H9 (cell line): ENCODE measurements at regions not wholly inside any gene's neighbourhood (a gene's known extent, or its start where the extent isn't known, plus 50 kb on each side); places are given as distances from the start of the nearest gene placed in this dataset.

Source experiments
- DNase-seq: peaks from one replicate; pipeline ENCODE4 v3.0.0-alpha.2; 2017
- H2AFZ ChIP-seq: one replicate; pipeline ENCODE4 v1.6.1; 2013; ENCODE audit warnings: mild to moderate bottlenecking, low read length, control low read depth, moderate library complexity
- H2AK5ac ChIP-seq: 2 replicates; pipeline ENCODE4 v1.6.1; 2013; ENCODE audit warnings: low read length, control low read depth, mixed read lengths; ENCODE audit not compliant: insufficient read length
- H2BK120ac ChIP-seq: one replicate; pipeline ENCODE4 v1.6.1; 2013; ENCODE audit warnings: low read depth, mild to moderate bottlenecking, low read length, control low read depth, inconsistent platforms; ENCODE audit not compliant: poor library complexity, severe bottlenecking
- H2BK12ac ChIP-seq: 2 replicates; pipeline ENCODE4 v1.6.1; 2013; ENCODE audit warnings: low read length, control low read depth, mixed read lengths, low read depth; ENCODE audit not compliant: insufficient read length
- H2BK15ac ChIP-seq: 2 replicates; pipeline ENCODE4 v1.6.1; 2013; ENCODE audit warnings: low read depth, low read length, control low read depth
- H2BK20ac ChIP-seq: one replicate; pipeline ENCODE4 v1.6.1; 2013; ENCODE audit warnings: low read depth, mild to moderate bottlenecking, low read length, control low read depth, inconsistent platforms; ENCODE audit not compliant: poor library complexity, severe bottlenecking
- H2BK5ac ChIP-seq: 2 replicates; pipeline ENCODE4 v1.6.1; 2013; ENCODE audit warnings: low read length, control low read depth, mixed read lengths; ENCODE audit not compliant: insufficient read length
- H3K14ac ChIP-seq: 2 replicates; pipeline ENCODE4 v1.6.1; 2013; ENCODE audit warnings: low read length, control low read depth; ENCODE audit not compliant: insufficient read depth
- H3K18ac ChIP-seq: 2 replicates; pipeline ENCODE4 v1.6.1; 2013; ENCODE audit warnings: low read depth, mild to moderate bottlenecking, mixed read lengths, low read length, control low read depth; ENCODE audit not compliant: insufficient read length
- H3K23ac ChIP-seq: 2 replicates; pipeline ENCODE4 v1.6.1; 2013; ENCODE audit warnings: low read length, control low read depth, mixed read lengths, low read depth; ENCODE audit not compliant: insufficient read length
- H3K23me2 ChIP-seq: 2 replicates; pipeline ENCODE4 v1.6.1; 2013; ENCODE audit warnings: low read depth, mild to moderate bottlenecking, mixed read lengths, low read length, control low read depth; ENCODE audit not compliant: insufficient read length, poor library complexity, severe bottlenecking
- H3K27ac ChIP-seq: 2 replicates; pipeline ENCODE4 v1.5.1; 2013; ENCODE audit warnings: low read length, control low read depth, mixed read lengths, low read depth; ENCODE audit not compliant: insufficient read length
- H3K27me3 ChIP-seq: 2 replicates; pipeline ENCODE4 v1.6.1; 2013; ENCODE audit warnings: low read length, control low read depth, inconsistent platforms; ENCODE audit not compliant: insufficient read depth
- H3K4ac ChIP-seq: 2 replicates; pipeline ENCODE4 v1.6.1; 2013; ENCODE audit warnings: low read depth, mild to moderate bottlenecking, control low read depth, inconsistent platforms, low read length, moderate library complexity
- H3K4me1 ChIP-seq: 2 replicates; pipeline ENCODE4 v1.6.1; 2013; ENCODE audit warnings: low read length, control low read depth, inconsistent platforms; ENCODE audit not compliant: insufficient read depth
- H3K4me2 ChIP-seq: 2 replicates; pipeline ENCODE4 v1.6.1; 2013; ENCODE audit warnings: low read length, control low read depth, mixed read lengths; ENCODE audit not compliant: insufficient read length, insufficient read depth
- H3K56ac ChIP-seq: 2 replicates; pipeline ENCODE4 v1.6.1; 2013; ENCODE audit warnings: low read depth, mild to moderate bottlenecking, mixed read lengths, low read length, control low read depth; ENCODE audit not compliant: insufficient read length
- H3K79me1 ChIP-seq: 2 replicates; pipeline ENCODE4 v1.6.1; 2013; ENCODE audit warnings: low read depth, mild to moderate bottlenecking, moderate library complexity, low read length, control low read depth, inconsistent platforms; ENCODE audit not compliant: insufficient read depth, poor library complexity, severe bottlenecking
- H3K79me2 ChIP-seq: 2 replicates; pipeline ENCODE4 v1.6.1; 2013; ENCODE audit warnings: low read length, control low read depth, inconsistent platforms; ENCODE audit not compliant: insufficient read depth
- H3K9ac ChIP-seq: 2 replicates; pipeline ENCODE4 v1.6.1; 2013; ENCODE audit warnings: low read length, control low read depth, mixed read lengths; ENCODE audit not compliant: insufficient read length; ENCODE audit errors: extremely low read depth
- H3K9me3 ChIP-seq: one replicate; pipeline ENCODE4 v1.6.1; 2013; ENCODE audit warnings: low read depth, low read length, inconsistent platforms; ENCODE audit not compliant: control insufficient read depth
- H3T11ph ChIP-seq: one replicate; pipeline ENCODE4 v1.6.1; 2013; ENCODE audit warnings: mild to moderate bottlenecking, low read length, control low read depth, inconsistent platforms
- H4K20me1 ChIP-seq: one replicate; pipeline ENCODE4 v1.6.1; 2013; ENCODE audit not compliant: control insufficient read depth, insufficient read length, insufficient read depth
- H4K5ac ChIP-seq: 2 replicates; pipeline ENCODE4 v1.6.1; 2013; ENCODE audit warnings: low read depth, mild to moderate bottlenecking, mixed read lengths, low read length, control low read depth; ENCODE audit not compliant: insufficient read length
- H4K8ac ChIP-seq: replicated peaks from 2 replicates; pipeline ENCODE4 v1.6.1; 2013; ENCODE audit warnings: low read length, control low read depth, mixed read lengths, low read depth; ENCODE audit not compliant: insufficient read length
- H4K91ac ChIP-seq: 2 replicates; pipeline ENCODE4 v1.6.1; 2013; ENCODE audit warnings: low read depth, mild to moderate bottlenecking, moderate library complexity, mixed read lengths, low read length, control low read depth; ENCODE audit not compliant: insufficient read length
- H3K27ac Mint-ChIP-seq, 3 experiments: 2 replicates in 2 of 3; 3 replicates in 1 of 3; pipeline ENCODE4 v1.8.0; 2020 to 2021; ENCODE audit warnings: mixed read lengths in 3 of 3, mild to moderate bottlenecking in 1 of 3, moderate library complexity in 1 of 3
- H3K27me3 Mint-ChIP-seq: 2 replicates; pipeline ENCODE4 v1.8.0; 2021; ENCODE audit warnings: low read depth, mild to moderate bottlenecking, moderate library complexity, mixed read lengths
- H3K36me3 Mint-ChIP-seq, 3 experiments: 2 replicates in 2 of 3; 3 replicates in 1 of 3; pipeline ENCODE4 v1.8.0; 2020 to 2021; ENCODE audit warnings: low read depth in 3 of 3, mixed read lengths in 3 of 3; ENCODE audit not compliant: insufficient read depth in 1 of 3
- H3K4me1 Mint-ChIP-seq, 2 experiments: 2 replicates each; pipeline ENCODE4 v1.8.0; 2020; ENCODE audit warnings: mixed read lengths in 2 of 2
- H3K4me3 Mint-ChIP-seq, 2 experiments: 2 replicates in 1 of 2; 3 replicates in 1 of 2; pipeline ENCODE4 v1.8.0; 2020 to 2021; ENCODE audit warnings: mild to moderate bottlenecking in 2 of 2, mixed read lengths in 2 of 2, moderate library complexity in 1 of 2
- H3K9me3 Mint-ChIP-seq, 2 experiments: 2 replicates in 1 of 2; 3 replicates in 1 of 2; pipeline ENCODE4 v1.8.0; 2020; ENCODE audit warnings: mild to moderate bottlenecking in 2 of 2, mixed read lengths in 2 of 2, moderate library complexity in 1 of 2
- WGBS: extraction: QIAGEN DNeasy Blood & Tissue Kit; methylation state at CpG from one replicate; pipeline ENCODE4 v1.1.7; 2013; ENCODE audit warnings: missing lambda C conversion rate, low lambda C conversion rate, mixed read lengths; ENCODE audit not compliant: insufficient read length; ENCODE audit errors: extremely low coverage; 5-methylcytosine and 5-hydroxymethylcytosine counted together
- TF ChIP-seq, protein P1 (sequence below): fragments of 200-600 bp; sonication (generic); conservative IDR thresholded peaks from 3 replicates; pipeline ENCODE4 v1.8.0; 2021; ENCODE audit warnings: antibody characterized with exemption, mild to moderate bottlenecking

DNA sequence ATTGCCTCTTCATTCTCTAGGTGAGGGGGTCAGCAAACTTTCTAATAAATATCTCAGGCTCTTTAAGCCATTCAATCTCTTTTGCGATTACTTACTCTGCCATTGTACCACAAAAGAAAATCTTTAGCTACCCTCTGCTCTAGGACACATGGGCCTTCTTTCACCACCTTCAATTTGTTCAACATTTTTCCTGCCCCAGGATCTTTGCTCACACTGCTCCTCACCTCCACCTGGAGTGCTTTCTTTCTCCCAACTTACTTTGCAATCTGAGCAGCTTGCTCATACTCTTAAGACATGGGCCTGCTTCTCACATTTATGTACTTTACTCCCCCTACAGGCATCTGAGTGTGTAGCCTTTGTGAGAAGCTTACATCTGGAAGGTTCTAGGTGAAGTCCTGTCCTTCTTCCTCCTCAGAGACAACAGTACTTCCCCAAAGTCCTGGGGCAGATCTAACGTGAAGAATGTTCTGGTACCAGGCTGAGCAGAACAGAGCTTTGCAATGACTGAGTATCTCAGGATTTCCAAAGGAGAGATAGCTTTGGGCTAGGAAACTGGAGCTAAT lies 55.0 kb upstream of the PRDM5 start:
- Histone ChIP-seq H2BK15ac (no peak overlapping the region), H3K9me3 (no peaks in the 10 kb centered on the region), H2BK20ac (no peak overlapping the region), H3K4me1 (no peaks in the 10 kb centered on the region), H3K4ac (no peak overlapping the region), H3K18ac (no peak overlapping the region), H3K4me2 (no peak overlapping the region), H2BK12ac (no peak overlapping the region), H3K79me1 (no peaks in the 10 kb centered on the region), H2AK5ac (no peak overlapping the region), H3K23ac (no peak overlapping the region), H3K9ac (no peak overlapping the region), H4K91ac (no peak overlapping the region), H4K20me1 (no peaks in the 10 kb centered on the region), H3K56ac (no peak overlapping the region), H3T11ph (no peak overlapping the region), H3K79me2 (no peaks in the 10 kb centered on the region), H2BK120ac (no peak overlapping the region), H2BK5ac (no peak overlapping the region), H3K14ac (no peak overlapping the region), H3K27ac (no peak overlapping the region), H4K5ac (no peak overlapping the region), H4K8ac (no peak overlapping the region), H3K23me2 (no peaks in the 10 kb centered on the region), H3K27me3 (no peaks in the 10 kb centered on the region), H2AFZ (no peak overlapping the region)
- Mint-ChIP-seq H3K4me3 (no peak overlapping the region), H3K27ac (no peak overlapping the region), H3K27me3 (no peaks in the 10 kb centered on the region), H3K4me1 (peaks cover 0 to 2% of the 10 kb centered on the region in 2 experiments; a peak in 1 of 4 replicates), H3K36me3 (peaks cover 0 to 4% (median 0%) of the 10 kb centered on the region in 3 experiments; a peak in 1 of 7 replicates), H3K9me3 (no peaks in the 10 kb centered on the region; a peak in 2 of 5 replicates)
- TF ChIP-seq, protein P1, sequence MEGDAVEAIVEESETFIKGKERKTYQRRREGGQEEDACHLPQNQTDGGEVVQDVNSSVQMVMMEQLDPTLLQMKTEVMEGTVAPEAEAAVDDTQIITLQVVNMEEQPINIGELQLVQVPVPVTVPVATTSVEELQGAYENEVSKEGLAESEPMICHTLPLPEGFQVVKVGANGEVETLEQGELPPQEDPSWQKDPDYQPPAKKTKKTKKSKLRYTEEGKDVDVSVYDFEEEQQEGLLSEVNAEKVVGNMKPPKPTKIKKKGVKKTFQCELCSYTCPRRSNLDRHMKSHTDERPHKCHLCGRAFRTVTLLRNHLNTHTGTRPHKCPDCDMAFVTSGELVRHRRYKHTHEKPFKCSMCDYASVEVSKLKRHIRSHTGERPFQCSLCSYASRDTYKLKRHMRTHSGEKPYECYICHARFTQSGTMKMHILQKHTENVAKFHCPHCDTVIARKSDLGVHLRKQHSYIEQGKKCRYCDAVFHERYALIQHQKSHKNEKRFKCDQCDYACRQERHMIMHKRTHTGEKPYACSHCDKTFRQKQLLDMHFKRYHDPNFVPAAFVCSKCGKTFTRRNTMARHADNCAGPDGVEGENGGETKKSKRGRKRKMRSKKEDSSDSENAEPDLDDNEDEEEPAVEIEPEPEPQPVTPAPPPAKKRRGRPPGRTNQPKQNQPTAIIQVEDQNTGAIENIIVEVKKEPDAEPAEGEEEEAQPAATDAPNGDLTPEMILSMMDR, result peak; percentile 62
- no CpG with 5 or more reads among the region's 2 CpGs for WGBS
- DNase-seq, result peak; percentile 44
